ENCODE measurements at regions not wholly inside any gene's neighbourhood (a gene's known extent, or its start where the extent isn't known, plus 50 kb on each side); places are given as distances from the start of the nearest gene placed in this dataset.

DNA sequence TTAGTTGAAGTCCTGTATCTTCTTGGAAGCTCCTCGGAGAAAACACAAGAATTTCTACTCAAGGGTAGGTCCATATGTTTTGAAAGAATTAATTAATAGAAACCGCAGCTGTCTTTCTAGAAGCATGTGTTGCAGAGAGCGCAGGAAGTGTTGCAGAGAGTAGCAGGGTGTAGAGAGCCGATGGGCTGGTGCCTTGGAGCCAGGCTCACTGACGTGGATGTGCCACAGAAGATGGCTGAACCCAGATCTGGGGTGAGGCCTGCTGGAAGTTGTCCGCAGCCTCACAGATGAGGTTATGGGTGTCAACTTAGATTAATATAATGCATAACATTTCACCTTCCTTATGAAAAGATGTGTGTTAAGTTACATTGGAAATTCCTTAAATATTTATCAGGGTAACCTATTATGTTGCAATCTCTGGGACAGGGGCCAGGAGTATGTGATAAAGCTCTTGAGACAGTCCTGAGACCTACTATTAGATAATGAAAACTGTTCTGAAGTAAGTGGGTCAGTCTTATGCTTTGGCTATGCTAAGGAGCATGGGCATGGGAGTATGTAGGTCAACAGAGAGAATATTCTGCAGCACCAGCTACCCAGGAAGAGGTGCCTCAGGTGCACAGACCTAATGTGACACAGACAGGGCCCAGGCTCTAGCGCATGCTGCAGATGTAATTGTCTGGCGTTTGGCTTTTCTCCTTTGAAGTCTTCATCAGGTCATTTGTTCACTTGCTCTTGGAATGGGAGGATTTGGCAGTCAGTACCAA, 973.3 kb downstream of the BCL11B start:
- H2AFZ ChIP-seq (ENCODE audit: low read length), result no peak overlapping the region
- no peak overlapping the region for H3K27ac ChIP-seq (ENCODE audit: extremely low read length, insufficient read depth, low read length)
- DNase-seq (ENCODE audit: low spot score) (no peak), ATAC-seq (no peak), FAIRE-seq (no peak)
- no peaks in the 10 kb centered on the region for H3K79me2 ChIP-seq (ENCODE audit: insufficient read depth, low read length)
- H4K20me1 ChIP-seq (ENCODE audit: insufficient read depth, low read length), result no peaks in the 10 kb centered on the region
- intact Hi-C loops (cut with micrococcal nuclease; ENCODE audit: unreplicated experiment) (no loop called here), in situ Hi-C loops (cut with HindIII; ENCODE audit: extremely low pct_ligation_motif_present, low pct_unique_long_range_greater_than_20kb) (no loop called here)
- no peaks in the 10 kb centered on the region for H3K27me3 ChIP-seq (ENCODE audit: control insufficient read depth in 1 of 2, insufficient read depth in 2 of 2, low read length in 2 of 2)
- POLR2A ChIA-PET, result no interaction called here
- CTCF ChIA-PET (ENCODE audit: low intra/inter-chr PET ratio, low total read pairs), result no interaction called here
- H3K9ac ChIP-seq (ENCODE audit: insufficient read depth, low read depth, low read length), result no peak overlapping the region
- no peaks in the 10 kb centered on the region for H3K36me3 ChIP-seq (replicated peaks in 1 of 2; ENCODE audit: control insufficient read depth in 1 of 2, insufficient read depth in 2 of 2, low read length in 2 of 2)
- TF ChIP-seq, protein P1, sequence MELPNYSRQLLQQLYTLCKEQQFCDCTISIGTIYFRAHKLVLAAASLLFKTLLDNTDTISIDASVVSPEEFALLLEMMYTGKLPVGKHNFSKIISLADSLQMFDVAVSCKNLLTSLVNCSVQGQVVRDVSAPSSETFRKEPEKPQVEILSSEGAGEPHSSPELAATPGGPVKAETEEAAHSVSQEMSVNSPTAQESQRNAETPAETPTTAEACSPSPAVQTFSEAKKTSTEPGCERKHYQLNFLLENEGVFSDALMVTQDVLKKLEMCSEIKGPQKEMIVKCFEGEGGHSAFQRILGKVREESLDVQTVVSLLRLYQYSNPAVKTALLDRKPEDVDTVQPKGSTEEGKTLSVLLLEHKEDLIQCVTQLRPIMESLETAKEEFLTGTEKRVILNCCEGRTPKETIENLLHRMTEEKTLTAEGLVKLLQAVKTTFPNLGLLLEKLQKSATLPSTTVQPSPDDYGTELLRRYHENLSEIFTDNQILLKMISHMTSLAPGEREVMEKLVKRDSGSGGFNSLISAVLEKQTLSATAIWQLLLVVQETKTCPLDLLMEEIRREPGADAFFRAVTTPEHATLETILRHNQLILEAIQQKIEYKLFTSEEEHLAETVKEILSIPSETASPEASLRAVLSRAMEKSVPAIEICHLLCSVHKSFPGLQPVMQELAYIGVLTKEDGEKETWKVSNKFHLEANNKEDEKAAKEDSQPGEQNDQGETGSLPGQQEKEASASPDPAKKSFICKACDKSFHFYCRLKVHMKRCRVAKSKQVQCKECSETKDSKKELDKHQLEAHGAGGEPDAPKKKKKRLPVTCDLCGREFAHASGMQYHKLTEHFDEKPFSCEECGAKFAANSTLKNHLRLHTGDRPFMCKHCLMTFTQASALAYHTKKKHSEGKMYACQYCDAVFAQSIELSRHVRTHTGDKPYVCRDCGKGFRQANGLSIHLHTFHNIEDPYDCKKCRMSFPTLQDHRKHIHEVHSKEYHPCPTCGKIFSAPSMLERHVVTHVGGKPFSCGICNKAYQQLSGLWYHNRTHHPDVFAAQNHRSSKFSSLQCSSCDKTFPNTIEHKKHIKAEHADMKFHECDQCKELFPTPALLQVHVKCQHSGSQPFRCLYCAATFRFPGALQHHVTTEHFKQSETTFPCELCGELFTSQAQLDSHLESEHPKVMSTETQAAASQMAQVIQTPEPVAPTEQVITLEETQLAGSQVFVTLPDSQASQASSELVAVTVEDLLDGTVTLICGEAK (IDR thresholded peaks at IDR 0.05), result no peak
- TF ChIP-seq, protein P1 (CRISPR knock-in tag; IDR thresholded peaks at IDR 0.05), result no peak
- TF ChIP-seq KLF12 (CRISPR knock-in tag; IDR thresholded peaks at IDR 0.05; ENCODE audit: borderline replicate concordance), result no peak
- no peak for TF ChIP-seq FOXJ3 (CRISPR knock-in tag; IDR thresholded peaks at IDR 0.05; ENCODE audit: borderline replicate concordance)
- TF ChIP-seq KDM4B (CRISPR knock-in tag; IDR thresholded peaks at IDR 0.05), result no peak
- H3K4me3 ChIP-seq (replicated peaks in 1 of 3; ENCODE audit: insufficient read depth in 1 of 3, low read depth in 2 of 3, low read length in 3 of 3), result no peak overlapping the region
- H3K9me3 ChIP-seq (ENCODE audit: low read length), result peaks cover 96% of the 10 kb centered on the region
- H3K4me2 ChIP-seq (ENCODE audit: low read depth, low read length), result no peak overlapping the region
- no peaks in the 10 kb centered on the region for H3K4me1 ChIP-seq (ENCODE audit: insufficient read depth, low read length)
- WGBS (ENCODE audit: low lambda C conversion rate), result 14% methylated on average over 8 of the region's 8 CpGs
- no TSS peak for BruUV-seq (replicated peaks)

Data from HepG2 (cell line).